ENCODE measurements at regions not wholly inside any gene's neighbourhood (a gene's known extent, or its start where the extent isn't known, plus 50 kb on each side); places are given as distances from the start of the nearest gene placed in this dataset.
"Not testable (repeated sequence)": the region's sequence is repeated elsewhere in the genome, so short reads cannot be mapped to it uniquely, and the experiment has no call there.

DNA sequence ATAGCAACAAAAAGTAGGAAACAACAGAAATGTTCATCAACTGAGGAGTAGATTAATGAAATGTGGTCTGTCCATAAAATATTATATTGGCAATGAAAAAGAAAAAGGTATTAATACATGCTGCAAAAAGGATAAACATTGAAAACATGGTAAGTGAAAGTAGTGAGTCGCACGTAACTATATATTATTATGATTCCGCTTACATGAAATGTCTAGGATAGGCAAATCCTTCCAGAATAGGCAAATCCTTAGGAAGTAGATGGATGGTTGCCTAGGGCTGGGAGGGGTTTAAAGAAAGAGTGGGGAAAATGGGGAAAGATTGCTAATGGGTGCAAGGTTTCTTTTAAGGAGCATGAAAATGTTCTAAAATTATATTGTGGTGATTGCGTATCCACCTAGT lies 198.1 kb upstream of the WSB1 start:
- DNase-seq (ENCODE audit: low read depth) = not testable (repeated sequence)

DNA sequence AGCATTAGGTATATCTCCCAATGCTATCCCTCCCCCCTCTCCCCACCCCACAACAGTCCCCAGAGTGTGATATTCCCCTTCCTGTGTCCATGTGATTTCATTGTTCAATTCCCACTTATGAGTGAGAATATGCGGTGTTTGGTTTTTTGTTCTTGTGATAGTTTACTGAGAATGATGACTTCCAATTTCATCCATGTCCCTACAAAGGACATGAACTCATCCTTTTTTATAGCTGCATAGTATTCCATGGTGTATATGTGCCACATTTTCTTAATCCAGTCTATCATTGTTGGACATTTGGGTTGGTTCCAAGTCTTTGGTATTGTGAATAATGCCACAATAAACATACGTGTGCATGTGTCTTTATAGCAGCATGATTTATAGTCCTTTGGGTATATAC lies 194.6 kb upstream of the WSB1 start:
- DNase-seq (ENCODE audit: low read depth) = not testable (repeated sequence)

DNA sequence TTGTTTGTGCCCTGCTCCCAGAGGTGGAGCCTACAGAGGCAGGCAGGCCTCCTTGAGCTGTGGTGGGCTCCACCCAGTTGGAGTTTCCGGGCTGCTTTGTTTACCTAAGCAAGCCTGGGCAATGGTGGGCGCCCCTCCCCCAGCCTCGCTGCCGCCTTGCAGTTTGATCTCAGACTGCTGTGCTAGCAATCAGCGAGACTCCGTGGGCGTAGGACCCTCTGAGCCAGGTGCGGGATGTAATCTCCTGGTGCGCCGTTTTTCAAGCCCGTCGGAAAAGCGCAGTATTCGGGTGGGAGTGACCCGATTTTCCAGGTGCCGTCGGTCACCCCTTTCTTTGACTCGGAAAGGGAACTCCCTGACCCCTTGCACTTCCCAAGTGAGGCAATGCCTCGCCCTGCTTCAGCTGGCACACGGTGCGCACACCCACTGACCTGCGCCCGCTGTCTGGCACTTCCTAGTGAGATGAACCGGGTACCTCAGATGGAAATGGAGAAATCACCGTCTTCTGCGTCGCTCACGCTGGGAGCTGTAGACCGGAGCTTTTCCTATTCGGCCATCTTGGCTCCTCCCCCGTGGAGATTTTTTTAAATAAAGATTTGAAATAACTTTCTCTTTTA lies 189.2 kb upstream of the WSB1 start:
- not testable (repeated sequence) for DNase-seq (ENCODE audit: low read depth)

DNA sequence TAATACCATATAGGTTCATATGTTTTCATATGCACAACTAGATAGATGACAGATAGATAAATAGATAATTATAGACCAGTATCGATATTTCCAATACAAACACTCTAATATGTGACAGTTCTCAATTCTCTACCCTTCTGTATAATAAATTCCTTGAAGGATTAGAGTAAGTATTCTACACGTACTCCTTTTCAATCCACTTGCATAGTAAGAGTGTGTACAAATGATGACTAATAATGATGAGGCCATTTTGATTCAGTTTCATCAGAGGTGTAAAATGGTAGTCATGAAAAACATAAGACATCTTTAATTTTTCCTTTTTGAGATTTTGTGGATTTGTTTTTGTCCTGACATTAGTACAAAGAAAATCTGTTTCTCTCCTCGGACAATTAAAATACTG lies 188.3 kb upstream of the WSB1 start:
- no peak for DNase-seq (ENCODE audit: low read depth)

DNA sequence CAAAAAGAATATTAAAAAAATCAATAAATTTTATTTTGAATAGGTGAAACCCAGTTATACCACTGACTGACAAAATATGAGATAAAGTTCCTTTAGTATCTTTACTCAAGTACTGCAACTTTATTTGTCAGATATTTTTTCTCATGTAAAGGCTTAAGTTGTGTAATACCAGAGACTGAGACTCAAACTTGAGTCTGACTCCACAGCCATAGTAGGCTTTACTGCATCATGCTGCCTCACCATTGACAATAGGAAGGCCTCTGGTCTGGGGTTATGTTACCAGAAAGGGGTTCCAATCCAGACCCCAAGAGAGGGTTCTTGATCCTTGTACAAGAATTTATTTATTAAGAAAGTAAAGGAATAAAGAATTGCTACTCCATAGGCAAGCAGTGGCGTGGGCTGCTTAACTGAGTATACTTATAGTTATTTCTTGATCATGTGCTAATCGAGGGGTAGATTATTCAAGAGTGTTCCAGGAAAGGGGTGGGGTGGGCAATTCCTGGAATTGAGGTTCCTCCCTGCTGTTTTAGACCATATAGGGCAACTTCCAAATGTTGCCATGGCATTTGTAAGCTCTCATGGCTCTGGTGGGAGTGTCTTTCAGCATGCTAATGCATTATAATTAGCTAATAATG lies 187.4 kb upstream of the WSB1 start:
- DNase-seq (ENCODE audit: low read depth) = no peak

DNA sequence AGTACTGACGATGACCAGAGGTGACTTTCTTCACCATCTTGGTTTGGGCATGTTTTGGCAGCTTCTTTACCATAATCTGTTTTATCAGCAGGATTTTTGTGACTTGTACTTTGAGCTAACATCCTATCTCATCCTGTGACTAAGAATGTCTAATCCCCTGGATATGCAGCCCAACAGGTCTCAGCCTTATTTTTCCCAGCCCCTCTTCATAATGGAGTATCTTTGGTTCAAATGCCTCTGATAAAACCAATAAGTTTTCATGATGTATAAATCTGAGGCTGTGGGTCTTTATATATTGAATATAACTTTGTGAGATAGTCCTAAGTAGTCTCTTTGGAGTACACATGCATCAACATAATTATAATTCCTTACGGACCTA lies 186.9 kb upstream of the WSB1 start:
- no peak for DNase-seq (ENCODE audit: low read depth)

DNA sequence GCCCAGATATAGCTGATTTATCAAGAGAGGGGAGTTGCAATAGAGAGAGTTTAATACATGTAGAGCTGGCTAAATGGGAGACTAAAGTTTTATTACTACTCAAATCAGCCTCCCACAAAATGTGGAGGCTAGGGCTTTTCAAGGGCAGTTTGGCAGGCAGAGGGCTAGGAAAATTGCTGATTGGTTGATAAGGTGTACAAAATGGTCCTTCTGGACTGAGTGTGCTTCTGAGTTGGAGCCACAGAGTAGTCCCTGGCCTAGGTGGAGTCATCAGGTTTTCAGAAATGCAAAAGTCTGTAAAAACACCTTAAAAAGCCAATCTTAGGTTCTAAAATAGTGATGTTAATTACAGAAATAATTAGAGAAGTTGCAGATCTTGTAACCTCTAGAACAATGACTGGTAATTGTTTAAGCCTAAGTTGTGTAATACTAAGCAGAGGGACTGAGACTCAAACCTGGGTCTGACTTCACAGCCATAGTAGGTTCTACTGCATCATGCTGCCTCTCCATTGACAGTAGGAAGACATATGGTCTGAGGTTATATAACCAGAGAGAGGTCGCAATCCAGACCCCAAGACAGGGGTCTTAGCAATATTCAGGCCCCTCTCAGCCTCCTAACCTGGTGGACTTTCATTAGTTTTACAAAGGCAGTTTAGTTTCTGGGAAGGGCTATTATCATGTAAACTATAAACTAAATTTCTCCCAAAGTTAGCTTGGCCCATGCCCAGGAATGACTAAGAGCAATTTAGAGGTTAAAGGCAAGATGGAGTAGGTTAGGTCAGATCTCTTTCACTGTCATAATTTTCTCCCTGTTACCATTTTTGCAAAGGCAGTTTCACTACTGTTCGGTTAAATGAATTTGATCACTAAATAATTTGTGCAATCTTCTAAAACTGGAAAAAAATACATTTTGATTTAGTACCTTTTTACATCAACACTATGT lies 186.3 kb upstream of the WSB1 start:
- not testable (repeated sequence) for DNase-seq (ENCODE audit: low read depth)

DNA sequence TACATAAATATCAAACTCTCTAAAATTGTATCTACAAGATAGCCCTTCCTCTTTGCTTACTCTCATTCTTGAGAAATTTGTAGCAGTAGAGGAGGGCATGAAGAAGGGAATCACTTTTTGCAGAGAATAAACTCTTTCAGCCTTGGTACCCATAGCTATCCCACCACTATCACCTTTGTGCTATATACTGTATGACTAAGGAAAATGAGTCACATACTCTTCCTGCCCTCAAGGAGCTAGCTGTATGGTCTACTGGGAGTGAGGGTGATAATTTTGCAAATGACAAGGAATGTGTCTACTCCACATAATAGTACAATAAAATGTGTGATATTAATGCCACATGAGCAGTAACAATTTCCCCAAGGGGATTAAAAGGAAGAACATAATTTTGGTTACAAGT lies 184.6 kb upstream of the WSB1 start:
- DNase-seq (ENCODE audit: low read depth) = no peak

DNA sequence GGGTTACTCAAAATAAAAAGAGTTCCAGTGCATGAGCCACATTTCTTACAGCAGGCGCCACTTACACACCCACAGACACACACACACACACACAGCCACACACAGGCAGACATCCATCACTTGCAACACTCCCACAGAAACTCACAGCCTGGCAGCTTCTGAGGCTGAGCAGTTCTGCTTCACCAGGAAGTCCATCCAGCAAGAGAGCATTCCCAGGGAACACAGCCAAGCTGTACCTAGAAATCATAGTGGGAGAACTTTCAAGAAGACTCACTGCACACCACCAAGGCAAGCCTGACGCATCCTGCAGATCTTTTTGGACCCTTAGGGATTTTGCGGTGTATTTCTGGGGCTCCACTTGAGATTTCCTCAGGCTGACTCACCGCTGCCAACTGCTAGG lies 140.9 kb upstream of the WSB1 start:
- peak; percentile 3 for DNase-seq (ENCODE audit: low read depth)

DNA sequence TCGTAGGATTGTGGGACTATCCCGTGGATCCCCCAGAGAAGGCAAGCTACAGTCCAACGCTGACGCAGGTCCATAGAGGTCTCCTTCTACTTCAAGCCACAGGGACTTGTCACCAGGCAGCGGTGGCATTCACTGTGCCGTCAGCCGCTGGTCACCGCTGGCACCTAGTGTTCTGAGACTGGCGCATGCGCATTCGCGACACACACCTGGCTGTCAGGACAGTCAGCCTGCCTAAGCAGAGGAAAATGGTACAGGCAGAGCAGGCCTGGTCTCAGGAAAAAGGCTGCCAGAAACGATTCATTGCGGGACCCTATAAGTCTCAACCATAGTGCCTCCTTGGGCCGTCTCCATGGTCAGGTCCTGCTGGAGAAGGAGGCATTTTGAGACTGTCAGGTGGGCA lies 138.0 kb upstream of the WSB1 start:
- no peak for DNase-seq (ENCODE audit: low read depth)

DNA sequence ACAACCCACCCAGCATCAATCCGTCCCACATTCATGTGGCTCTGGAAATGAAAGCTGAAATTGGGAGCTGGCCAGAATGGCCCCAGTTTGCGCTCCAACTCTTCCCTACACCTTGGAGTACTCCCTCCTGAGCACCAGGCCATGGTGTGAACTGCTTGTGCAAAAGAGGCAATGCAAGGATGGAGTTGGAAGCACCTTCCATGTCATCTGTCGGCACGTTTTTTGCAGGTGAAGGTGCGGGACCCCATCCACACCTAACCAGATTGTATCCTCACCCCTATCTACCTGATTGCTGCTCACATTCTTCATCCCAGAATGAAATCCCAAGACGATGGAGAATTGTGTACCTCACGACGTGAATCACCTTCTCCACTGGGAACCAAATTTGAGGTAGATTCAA lies 136.6 kb upstream of the WSB1 start:
- DNase-seq (ENCODE audit: low read depth) = no peak

DNA sequence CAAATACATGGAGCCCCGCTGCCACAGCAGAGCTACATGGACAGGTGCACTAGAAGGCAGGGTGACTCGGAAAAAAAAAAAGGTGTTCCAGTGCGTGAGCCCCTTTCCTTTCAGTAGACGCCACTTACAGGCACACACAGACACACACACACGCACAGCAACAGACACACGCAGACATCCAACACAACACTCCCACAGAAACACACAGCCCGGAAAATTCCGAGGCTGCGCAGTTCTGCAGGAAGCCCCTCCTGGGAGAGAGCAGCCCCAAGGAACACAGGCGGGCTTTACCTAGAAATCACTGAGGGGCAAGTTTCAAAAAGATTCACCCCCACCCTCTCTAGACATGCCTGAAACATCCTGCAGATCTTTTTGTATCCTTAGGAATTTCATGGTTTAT lies 136.0 kb upstream of the WSB1 start:
- no peak for DNase-seq (ENCODE audit: low read depth)

DNA sequence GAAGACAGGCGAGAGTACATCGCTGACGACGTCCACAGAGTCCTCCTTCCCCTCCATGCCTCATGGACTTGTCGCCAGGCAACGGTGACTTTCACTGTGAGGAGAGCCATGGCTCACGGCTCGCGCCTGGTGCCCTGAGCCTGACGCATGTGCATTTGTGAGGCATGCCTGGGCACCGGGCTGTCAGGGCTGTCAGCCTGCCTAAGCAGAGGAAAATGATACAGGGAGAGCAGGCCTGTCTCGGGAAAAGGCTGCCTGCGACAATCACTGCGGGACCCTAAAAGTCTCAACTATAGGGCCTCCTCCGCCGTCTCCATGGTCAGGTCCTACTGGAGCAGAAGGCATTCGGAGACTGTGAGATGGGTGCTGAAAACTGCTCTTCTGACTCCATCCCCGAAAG lies 135.5 kb upstream of the WSB1 start:
- no peak for DNase-seq (ENCODE audit: low read depth)

DNA sequence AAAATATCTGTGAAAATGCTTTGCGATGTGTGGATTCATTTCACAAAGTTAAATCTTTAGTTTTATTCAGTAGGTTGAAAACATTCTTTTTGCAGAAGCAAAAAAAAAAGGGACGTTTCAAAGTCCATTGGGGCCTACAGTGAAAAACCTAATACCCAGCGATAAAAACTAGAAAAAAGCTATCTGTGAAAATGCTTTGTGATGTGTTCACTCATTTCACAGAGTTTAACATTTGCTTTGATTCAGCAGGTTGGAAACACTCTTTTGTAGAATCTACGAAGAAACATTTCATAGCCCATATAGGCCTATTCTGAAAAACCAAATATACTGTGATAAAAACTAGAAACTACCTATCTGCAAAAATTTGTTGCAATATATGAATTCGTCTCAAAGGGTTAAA lies 113.6 kb upstream of the WSB1 start:
- DNase-seq (ENCODE audit: low read depth) = no peak

DNA sequence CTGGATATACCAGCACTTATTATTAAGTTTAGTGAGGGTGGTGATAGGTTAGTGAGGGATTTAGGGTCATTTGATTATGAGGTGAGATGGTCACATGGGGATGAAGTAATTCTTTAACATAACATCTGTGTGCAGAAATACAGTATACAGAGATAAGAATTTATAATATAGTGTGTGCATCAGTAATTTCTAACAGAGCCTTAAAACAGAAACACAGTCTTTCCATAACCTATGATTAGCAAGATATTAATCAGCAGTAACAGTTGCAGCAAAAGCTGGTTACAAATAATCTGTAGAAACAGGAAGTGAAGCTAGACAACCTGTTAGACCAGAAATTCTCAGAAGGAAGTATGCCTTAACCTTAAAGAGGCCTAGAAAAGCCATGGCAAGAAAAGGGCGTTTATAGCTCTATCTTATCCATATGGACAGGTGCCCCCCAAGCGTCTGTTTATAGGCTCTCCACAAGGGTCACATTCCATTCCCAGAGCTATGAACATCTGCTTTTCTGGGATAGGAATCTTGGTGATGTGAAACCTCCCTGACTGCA lies 112.5 kb upstream of the WSB1 start:
- not testable (repeated sequence) for DNase-seq (ENCODE audit: low read depth)

DNA sequence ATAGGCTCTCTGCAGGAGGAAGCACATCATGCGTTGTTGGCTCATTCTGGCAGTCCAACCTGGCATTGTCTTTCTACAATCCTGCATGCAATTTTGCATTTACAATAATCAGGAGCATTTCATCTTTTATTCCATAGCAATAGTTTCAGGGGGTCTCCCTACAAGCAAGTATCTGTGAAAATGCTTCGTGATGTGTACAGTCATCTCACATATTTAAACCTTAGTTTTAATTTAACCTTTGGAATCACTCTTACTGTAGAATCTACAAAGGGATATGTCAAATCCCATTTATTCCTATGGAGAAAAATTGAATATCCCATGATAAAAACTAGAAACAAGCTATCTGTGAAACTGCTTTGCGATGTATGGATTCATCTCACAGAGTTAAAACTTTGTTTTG lies 112.0 kb upstream of the WSB1 start:
- no peak for DNase-seq (ENCODE audit: low read depth)

DNA sequence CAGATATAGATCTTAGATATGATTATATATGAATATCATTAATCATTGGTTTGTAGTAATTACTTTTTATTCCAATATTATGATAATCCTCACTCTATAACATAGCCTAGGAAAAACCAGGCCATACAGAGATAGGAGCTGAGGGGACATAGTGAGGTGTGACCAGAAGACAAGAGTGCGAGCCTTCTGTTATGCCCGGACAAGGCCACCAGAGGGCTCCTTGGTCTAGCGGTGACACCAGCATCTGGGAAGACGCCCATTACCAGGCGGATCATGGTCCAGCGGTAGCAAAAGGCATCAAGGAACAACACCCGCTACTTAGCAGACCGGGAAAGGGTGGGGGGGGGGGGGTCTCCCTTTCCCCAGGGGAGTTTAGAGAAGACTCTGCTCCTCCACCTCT lies 96.4 kb upstream of the WSB1 start:
- DNase-seq (ENCODE audit: low read depth) = not testable (repeated sequence)

DNA sequence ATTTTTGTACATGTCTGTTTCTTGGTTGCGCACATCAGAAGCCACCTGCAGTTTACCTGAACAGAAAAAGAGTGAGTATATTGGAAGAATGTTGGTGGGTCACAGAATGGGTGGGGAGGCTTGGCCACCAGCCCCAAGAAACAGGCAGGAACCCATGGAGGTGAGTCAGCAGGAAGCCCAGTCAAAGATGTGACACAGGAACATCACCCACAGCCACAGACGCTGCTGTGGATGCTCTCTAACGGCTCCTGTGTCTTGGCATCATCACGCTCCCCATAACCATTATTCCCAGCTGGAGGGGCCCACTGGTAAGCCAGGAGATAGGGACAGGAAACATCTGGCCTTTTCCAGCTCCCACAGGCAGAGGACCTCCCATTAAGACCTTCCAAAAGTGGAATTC lies 94.0 kb upstream of the WSB1 start:
- DNase-seq (ENCODE audit: low read depth) = no peak

DNA sequence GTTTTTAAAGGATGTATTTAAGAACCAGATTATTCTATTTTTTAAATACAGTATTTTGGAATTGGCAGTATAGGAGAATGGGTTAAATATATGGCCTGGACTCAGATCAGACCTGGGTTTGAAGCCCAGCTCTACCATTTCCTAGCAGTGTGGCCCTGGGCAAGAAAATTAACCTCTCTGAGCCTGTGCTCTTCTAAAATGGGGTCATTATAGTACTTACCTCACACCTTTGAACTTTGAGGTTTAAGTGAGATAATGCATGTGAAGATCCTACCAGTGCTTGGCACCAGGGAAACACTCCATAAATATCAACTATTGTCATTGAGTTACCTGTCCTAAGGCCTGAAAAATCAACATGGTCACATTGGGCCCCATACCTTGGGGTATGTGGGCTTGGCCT lies 93.4 kb upstream of the WSB1 start:
- DNase-seq (ENCODE audit: low read depth) = no peak

DNA sequence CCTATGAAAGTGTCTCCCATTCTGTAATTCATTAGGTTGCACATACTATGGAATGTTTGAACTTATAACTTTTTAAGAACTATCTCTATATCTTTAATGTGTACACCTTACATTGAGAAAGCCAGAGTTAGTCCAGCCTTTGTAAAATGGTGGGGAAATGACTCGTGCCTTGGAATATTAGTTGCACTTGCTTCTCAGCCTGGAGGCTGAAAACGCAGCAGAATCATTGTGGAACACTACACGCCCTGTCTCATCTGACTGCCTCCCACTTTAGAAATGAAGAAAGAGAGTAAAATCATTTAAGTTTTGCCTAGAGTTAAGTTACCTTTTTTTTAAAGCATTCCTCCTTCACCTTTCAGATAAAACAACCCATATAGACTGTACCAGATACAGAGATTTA lies 90.7 kb upstream of the WSB1 start:
- no peak for DNase-seq (ENCODE audit: low read depth)

DNA sequence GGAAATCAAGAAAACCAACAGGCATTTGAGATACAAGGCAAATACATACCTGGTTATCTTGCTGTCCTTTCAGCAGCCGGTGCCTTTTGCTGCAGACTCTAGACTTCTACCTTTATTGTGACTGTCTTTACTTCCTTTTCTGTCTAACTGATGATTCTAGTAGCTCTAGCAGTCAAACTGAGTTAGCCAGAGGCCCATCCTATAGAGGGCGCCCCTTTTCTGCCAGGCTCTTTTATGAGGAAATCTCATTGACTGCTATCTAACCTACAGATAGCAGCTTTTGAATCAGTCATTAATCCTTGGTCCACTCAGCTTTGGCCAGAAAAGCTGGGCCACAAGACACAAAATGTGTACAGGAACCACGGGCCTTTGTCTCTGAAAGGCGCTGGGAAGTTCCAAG lies 87.5 kb upstream of the WSB1 start:
- no peak for DNase-seq (ENCODE audit: low read depth)

DNA sequence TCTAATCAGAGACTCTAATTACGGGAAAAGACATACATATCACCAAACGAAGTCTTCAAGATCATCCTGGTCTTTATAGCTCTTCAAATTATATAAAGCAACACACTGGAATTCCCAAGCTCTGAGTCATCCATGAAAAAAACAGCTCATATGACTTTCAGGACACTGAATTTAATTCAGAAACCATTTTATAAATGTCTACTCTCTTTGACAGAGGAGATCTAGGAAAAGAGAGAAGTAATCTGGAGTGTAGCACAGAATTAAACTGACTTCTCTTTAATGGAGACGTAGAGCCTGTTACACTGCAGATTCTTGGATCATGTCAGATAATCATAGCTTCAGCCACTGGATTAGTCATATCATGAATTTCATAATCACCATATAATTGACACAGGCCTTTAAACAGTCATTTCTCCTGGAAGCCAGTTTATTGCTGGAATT lies 86.8 kb upstream of the WSB1 start:
- peak; percentile 22 for DNase-seq (ENCODE audit: low read depth)

DNA sequence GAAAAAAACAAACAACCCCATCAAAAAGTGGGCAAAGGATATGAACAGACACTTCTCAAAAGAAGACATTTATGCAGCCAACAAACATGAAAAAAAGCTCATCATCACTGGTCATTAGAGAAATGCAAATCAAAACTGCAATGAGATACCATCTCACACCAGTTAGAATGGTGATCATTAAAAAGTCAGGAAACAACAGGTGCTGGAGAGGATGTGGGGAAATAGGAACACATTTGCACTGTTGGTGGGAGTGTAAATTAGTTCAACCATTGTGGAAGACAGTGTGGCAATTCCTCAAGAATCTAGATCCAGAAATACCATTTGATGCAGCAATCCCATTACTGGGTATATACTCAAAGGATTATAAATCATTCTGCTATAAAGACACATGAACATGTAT lies 85.5 kb upstream of the WSB1 start:
- not testable (repeated sequence) for DNase-seq (ENCODE audit: low read depth)

All from HS-27A (cell line).